Prostate gland (tissue), 2 donors: ENCODE measurements at regions not wholly inside any gene's neighbourhood (a gene's known extent, or its start where the extent isn't known, plus 50 kb on each side); places are given as distances from the start of the nearest gene placed in this dataset.

ENCODE experiments used
- DNase-seq: peaks from one replicate; pipeline ENCODE4 v3.0.0-alpha.2; 2019; ENCODE audit warnings: low spot score
- H3K27ac ChIP-seq, 2 donors: fragments of 200-600 bp; sonication (generic); 2 replicates each; pipeline ENCODE4 v1.5.1; 2017 to 2019
- H3K27me3 ChIP-seq: fragments of 200-600 bp; sonication (generic); replicated peaks from 2 replicates; pipeline ENCODE4 v1.5.1; 2019; ENCODE audit not compliant: insufficient read depth
- H3K36me3 ChIP-seq, 2 donors: fragments of 200-600 bp; sonication (generic); 1 replicate in 1 of 2; 2 replicates in 1 of 2; pipeline versions ENCODE4 v1.5.1 to v1.8.1; 2017 to 2019
- H3K4me1 ChIP-seq: fragments of 200-600 bp; sonication (generic); replicated peaks from 2 replicates; pipeline ENCODE4 v1.5.1; 2019
- H3K4me3 ChIP-seq, 2 donors: fragments of 200-600 bp; sonication (generic); 2 replicates each; pipeline ENCODE4 v1.5.1; 2017 to 2019
- H3K9me3 ChIP-seq: fragments of 200-600 bp; sonication (generic); 2 replicates; pipeline ENCODE4 v1.5.1; 2017
- CTCF ChIP-seq, 4 experiments: fragments of 200-600 bp in 2 of 4; fragments of 450-650 bp in 2 of 4; sonication (generic) in 2 of 4; IDR thresholded peaks; 1 replicate in 3 of 4; 2 replicates in 1 of 4; pipeline ENCODE4 v1.5.1; 2016 to 2019; ENCODE audit warnings: antibody characterized with exemption in 4 of 4, mild to moderate bottlenecking in 2 of 4, moderate library complexity in 2 of 4
- POLR2A ChIP-seq: fragments of 450-650 bp; IDR thresholded peaks from one replicate; pipeline ENCODE4 v1.6.1; 2016; ENCODE audit warnings: antibody characterized with exemption, mild to moderate bottlenecking
- POLR2AphosphoS5 ChIP-seq: sonication (generic); formaldehyde crosslinking; IDR thresholded peaks from one replicate; pipeline ENCODE4 v1.6.1; 2017; ENCODE audit warnings: antibody characterized with exemption
- WGBS: methylation state at CpG from one replicate; pipeline ENCODE4 v1.1.5; 2018; 5-methylcytosine and 5-hydroxymethylcytosine counted together
- intact Hi-C: fragments of 100-400 bp; cut with DNase I; formaldehyde crosslinking; loops from one replicate; pipeline ENCODE4 v1.14.2; 2022

GRCh38 chr17:33560165-33560564 is 267.1 kb upstream of the ASIC2 start:
- no peak overlapping the region for H3K27ac ChIP-seq
- intact Hi-C loops = no loop called here
- DNase-seq = no peak
- H3K4me1 ChIP-seq = no peaks in the 10 kb centered on the region
- H3K4me3 ChIP-seq = no peak overlapping the region
- H3K36me3 ChIP-seq = no peaks in the 10 kb centered on the region
- no peaks in the 10 kb centered on the region for H3K9me3 ChIP-seq
- 84% methylated on average over 5 of the region's 5 CpGs for WGBS
- H3K27me3 ChIP-seq = no peaks in the 10 kb centered on the region
- TF ChIP-seq CTCF (IDR thresholded peaks at IDR 0.05) (no peak), POLR2AphosphoS5 (no peak), POLR2A (no peak)

GRCh38 chr17:33560871-33561270 is 267.8 kb upstream of the ASIC2 start:
- Histone ChIP-seq H3K4me1 (no peaks in the 10 kb centered on the region), H3K27me3 (no peaks in the 10 kb centered on the region), H3K36me3 (no peaks in the 10 kb centered on the region), H3K27ac (no peak overlapping the region), H3K9me3 (no peaks in the 10 kb centered on the region), H3K4me3 (no peak overlapping the region)
- intact Hi-C loops = no loop called here
- 97% methylated on average over 3 of the region's 3 CpGs for WGBS
- DNase-seq = no peak
- TF ChIP-seq POLR2A (no peak), POLR2AphosphoS5 (no peak), CTCF (IDR thresholded peaks at IDR 0.05) (no peak)

GRCh38 chr17:33561569-33562334 is 268.7 kb upstream of the ASIC2 start:
- peak; percentile 18 for TF ChIP-seq POLR2AphosphoS5
- TF ChIP-seq CTCF (IDR thresholded peaks at IDR 0.05) = no peak

GRCh38 chr17:33562792-33563191 is 269.7 kb upstream of the ASIC2 start:
- 92% methylated on average over 1 of the region's 1 CpG for WGBS
- intact Hi-C loops = no loop called here
- no peak for DNase-seq
- no peaks in the 10 kb centered on the region for H3K4me1 ChIP-seq
- H3K9me3 ChIP-seq = no peaks in the 10 kb centered on the region
- H3K27me3 ChIP-seq = no peaks in the 10 kb centered on the region
- no peaks in the 10 kb centered on the region for H3K36me3 ChIP-seq
- no peak overlapping the region for H3K27ac ChIP-seq
- no peak for TF ChIP-seq CTCF (IDR thresholded peaks at IDR 0.05)
- no peak for TF ChIP-seq POLR2A
- TF ChIP-seq POLR2AphosphoS5 = no peak
- no peak overlapping the region for H3K4me3 ChIP-seq

More at GRCh38 chr17:33561569-33562334, 268.7 kb upstream of the ASIC2 start:
- Histone ChIP-seq H3K27ac (no peak overlapping the region), H3K4me3 (no peak overlapping the region), H3K9me3 (no peaks in the 10 kb centered on the region), H3K36me3 (no peaks in the 10 kb centered on the region), H3K4me1 (no peaks in the 10 kb centered on the region), H3K27me3 (no peaks in the 10 kb centered on the region)
- WGBS = 26% methylated on average over 11 of the region's 11 CpGs
- intact Hi-C loops = no loop called here
- DNase-seq = no peak

GRCh38 chr17:33564146-33564545 is 271.1 kb upstream of the ASIC2 start:
- no peak for DNase-seq
- TF ChIP-seq POLR2AphosphoS5 (no peak), CTCF (IDR thresholded peaks at IDR 0.05) (no peak), POLR2A (no peak)
- intact Hi-C loops = no loop called here
- H3K4me1 ChIP-seq = no peaks in the 10 kb centered on the region
- H3K27me3 ChIP-seq = no peaks in the 10 kb centered on the region
- H3K4me3 ChIP-seq = no peak overlapping the region
- no peaks in the 10 kb centered on the region for H3K36me3 ChIP-seq
- H3K9me3 ChIP-seq = no peaks in the 10 kb centered on the region
- no peak overlapping the region for H3K27ac ChIP-seq
- 70% methylated on average over 3 of the region's 3 CpGs for WGBS
